Calu3 (cell line): ENCODE measurements at regions not wholly inside any gene's neighbourhood (a gene's known extent, or its start where the extent isn't known, plus 50 kb on each side); places are given as distances from the start of the nearest gene placed in this dataset.

Experiments
- BruUV-seq: library from RNA; stranded (reverse); fragments of 400-500 nt; replicated peaks from 2 replicates; lab custom pipeline; 2021; lab: Mats Ljungman, UMichigan
- CTCF ChIA-PET: fragments of 300-600 bp; sonication (Branson Sonifier 250); formaldehyde crosslinking; loops from one replicate; lab custom pipeline; 2022; ENCODE audit warnings: antibody characterized with exemption; lab: Charles Lee
- DNase-seq: peaks from one replicate; pipeline ENCODE4 v3.0.0; 2022
- H3K27ac Mint-ChIP-seq: one replicate; pipeline ENCODE4 v1.8.0; 2022; ENCODE audit warnings: mixed read lengths; ENCODE audit not compliant: unreplicated experiment
- H3K27me3 Mint-ChIP-seq: one replicate; pipeline ENCODE4 v1.8.0; 2022; ENCODE audit warnings: mixed read lengths; ENCODE audit not compliant: unreplicated experiment
- H3K36me3 Mint-ChIP-seq: one replicate; pipeline ENCODE4 v1.8.0; 2022; ENCODE audit warnings: mild to moderate bottlenecking, moderate library complexity, mixed read lengths; ENCODE audit not compliant: insufficient read depth, unreplicated experiment
- H3K4me1 Mint-ChIP-seq: one replicate; pipeline ENCODE4 v1.8.0; 2022; ENCODE audit warnings: mild to moderate bottlenecking, low read depth, mixed read lengths; ENCODE audit not compliant: unreplicated experiment
- H3K4me3 Mint-ChIP-seq: one replicate; pipeline ENCODE4 v1.8.0; 2022; ENCODE audit warnings: mild to moderate bottlenecking, low read depth, moderate library complexity, mixed read lengths; ENCODE audit not compliant: unreplicated experiment
- H3K9me3 Mint-ChIP-seq: one replicate; pipeline ENCODE4 v1.8.0; 2022; ENCODE audit warnings: low read depth, mixed read lengths; ENCODE audit not compliant: unreplicated experiment
- CTCF ChIP-seq: fragments of 200-600 bp; IDR thresholded peaks from one replicate; pipeline ENCODE4 v1.8.0; 2022; ENCODE audit warnings: antibody characterized with exemption; ENCODE audit not compliant: unreplicated experiment
- intact Hi-C: fragments of 100-400 bp; cut with micrococcal nuclease; formaldehyde crosslinking; loops from one replicate; pipeline ENCODE4 v1.10.0; 2022; ENCODE audit not compliant: unreplicated experiment

- intact Hi-C loops, result no loop called here
- DNase-seq, result no peak
- BruUV-seq, result no TSS peak
- no peaks in the 10 kb centered on the region for H3K36me3 Mint-ChIP-seq
- H3K4me1 Mint-ChIP-seq, result peaks cover 8% of the 10 kb centered on the region
- no peak overlapping the region for H3K27ac Mint-ChIP-seq
- no peak for TF ChIP-seq CTCF
- no peaks in the 10 kb centered on the region for H3K9me3 Mint-ChIP-seq
- CTCF ChIA-PET, result interaction anchor here (0.6 kb wide), 1 partner anchor 69 kb away, joined by 3 read pairs; no protein-coding TSS in a partner anchor
- H3K4me3 Mint-ChIP-seq, result no peak overlapping the region
- no peaks in the 10 kb centered on the region for H3K27me3 Mint-ChIP-seq
Observed at GRCh38 chr16:86649875-86650274, 71.5 kb downstream of the FOXL1 start.

- BruUV-seq, result no TSS peak
- Mint-ChIP-seq H3K27me3 (no peaks in the 10 kb centered on the region), H3K27ac (no peak overlapping the region), H3K4me1 (peaks cover 8% of the 10 kb centered on the region), H3K9me3 (no peaks in the 10 kb centered on the region), H3K36me3 (no peaks in the 10 kb centered on the region), H3K4me3 (no peak overlapping the region)
- DNase-seq, result no peak
- CTCF ChIA-PET, result interaction anchor here (1.1 kb wide), 1 partner anchor 19 kb away, joined by 3 read pairs; no protein-coding TSS in a partner anchor
- TF ChIP-seq CTCF, result no peak
- intact Hi-C loops, result no loop called here
Observed at GRCh38 chr16:86651013-86651627, 72.8 kb downstream of the FOXL1 start.

GRCh38 chr16:86651823-86652222 is 73.5 kb downstream of the FOXL1 start:
- Mint-ChIP-seq H3K4me1 (peaks cover 8% of the 10 kb centered on the region), H3K27me3 (no peaks in the 10 kb centered on the region), H3K9me3 (no peaks in the 10 kb centered on the region), H3K27ac (no peak overlapping the region), H3K36me3 (no peaks in the 10 kb centered on the region), H3K4me3 (no peak overlapping the region)
- CTCF ChIA-PET, result interaction anchor here (1.1 kb wide), 1 partner anchor 20 kb away, joined by 3 read pairs; no protein-coding TSS in a partner anchor
- TF ChIP-seq CTCF, result no peak
- no peak for DNase-seq
- no TSS peak for BruUV-seq
- intact Hi-C loops, result no loop called here

GRCh38 chr16:86653285-86654006 is 75.1 kb downstream of the FOXL1 start:
- Mint-ChIP-seq H3K4me3 (no peak overlapping the region), H3K27me3 (no peaks in the 10 kb centered on the region), H3K9me3 (no peaks in the 10 kb centered on the region), H3K36me3 (peaks cover 3% of the 10 kb centered on the region), H3K4me1 (peaks cover 8% of the 10 kb centered on the region), H3K27ac (no peak overlapping the region)
- no TSS peak for BruUV-seq
- no peak for TF ChIP-seq CTCF
- CTCF ChIA-PET, result interaction anchor here (0.6 to 0.9 kb wide), 2 partner anchors 9 to 218 kb away, joined by 3 read pairs; no protein-coding TSS in a partner anchor
- no peak for DNase-seq
- intact Hi-C loops, result no loop called here
